ENCODE measurements at regions not wholly inside any gene's neighbourhood (a gene's known extent, or its start where the extent isn't known, plus 50 kb on each side); places are given as distances from the start of the nearest gene placed in this dataset.

DNA sequence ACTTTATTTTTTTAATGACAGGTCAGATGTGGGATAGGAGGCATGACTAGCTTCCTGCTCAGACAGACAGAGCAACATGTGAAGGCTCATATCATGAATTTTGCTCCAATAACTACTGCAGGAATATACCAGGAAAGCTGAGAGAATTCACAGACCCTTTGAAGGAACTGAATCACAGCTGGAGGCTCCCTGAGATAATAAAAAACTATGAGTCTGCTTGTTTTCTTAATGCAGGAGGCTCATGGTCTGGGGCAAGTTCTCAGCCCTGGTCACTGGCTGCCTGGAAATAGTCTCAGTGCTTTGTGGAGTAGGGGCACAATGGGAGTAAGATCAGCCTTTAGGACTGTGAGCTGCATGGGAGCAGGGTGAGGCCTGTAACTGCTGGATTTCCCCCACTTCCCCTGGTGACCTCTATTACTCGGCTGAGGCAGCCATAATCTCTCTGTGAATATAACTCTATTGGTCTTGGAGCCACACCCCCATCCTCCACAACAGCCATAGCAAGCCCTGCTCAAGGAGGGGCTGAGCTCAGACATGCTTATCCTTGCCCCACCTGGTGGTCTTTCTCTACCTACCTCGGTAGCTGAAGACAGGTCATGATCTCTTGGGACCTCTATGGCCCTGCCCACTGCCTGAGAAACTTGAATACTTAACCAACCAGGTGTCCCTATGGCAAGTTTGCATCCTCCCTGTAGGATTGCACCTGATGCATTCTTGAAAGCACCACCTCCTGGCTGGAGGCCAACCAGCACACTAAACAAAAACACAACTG lies 281.6 kb upstream of the TMCO5A start:
- H3K4me3 ChIP-seq (ENCODE audit: low read depth, low read length), result no peak overlapping the region
- TF ChIP-seq, protein P1, sequence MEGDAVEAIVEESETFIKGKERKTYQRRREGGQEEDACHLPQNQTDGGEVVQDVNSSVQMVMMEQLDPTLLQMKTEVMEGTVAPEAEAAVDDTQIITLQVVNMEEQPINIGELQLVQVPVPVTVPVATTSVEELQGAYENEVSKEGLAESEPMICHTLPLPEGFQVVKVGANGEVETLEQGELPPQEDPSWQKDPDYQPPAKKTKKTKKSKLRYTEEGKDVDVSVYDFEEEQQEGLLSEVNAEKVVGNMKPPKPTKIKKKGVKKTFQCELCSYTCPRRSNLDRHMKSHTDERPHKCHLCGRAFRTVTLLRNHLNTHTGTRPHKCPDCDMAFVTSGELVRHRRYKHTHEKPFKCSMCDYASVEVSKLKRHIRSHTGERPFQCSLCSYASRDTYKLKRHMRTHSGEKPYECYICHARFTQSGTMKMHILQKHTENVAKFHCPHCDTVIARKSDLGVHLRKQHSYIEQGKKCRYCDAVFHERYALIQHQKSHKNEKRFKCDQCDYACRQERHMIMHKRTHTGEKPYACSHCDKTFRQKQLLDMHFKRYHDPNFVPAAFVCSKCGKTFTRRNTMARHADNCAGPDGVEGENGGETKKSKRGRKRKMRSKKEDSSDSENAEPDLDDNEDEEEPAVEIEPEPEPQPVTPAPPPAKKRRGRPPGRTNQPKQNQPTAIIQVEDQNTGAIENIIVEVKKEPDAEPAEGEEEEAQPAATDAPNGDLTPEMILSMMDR (IDR thresholded peaks at IDR 0.05; ENCODE audit: borderline replicate concordance, insufficient read depth, low read depth, low read length), result no peak

GRCh38 chr15:37678124-37678523 lies 256.3 kb upstream of the TMCO5A start:
- H3K4me3 ChIP-seq (ENCODE audit: low read depth, low read length), result no peak overlapping the region
- TF ChIP-seq, protein P1 (IDR thresholded peaks at IDR 0.05; ENCODE audit: borderline replicate concordance, insufficient read depth, low read depth, low read length), result no peak

DNA sequence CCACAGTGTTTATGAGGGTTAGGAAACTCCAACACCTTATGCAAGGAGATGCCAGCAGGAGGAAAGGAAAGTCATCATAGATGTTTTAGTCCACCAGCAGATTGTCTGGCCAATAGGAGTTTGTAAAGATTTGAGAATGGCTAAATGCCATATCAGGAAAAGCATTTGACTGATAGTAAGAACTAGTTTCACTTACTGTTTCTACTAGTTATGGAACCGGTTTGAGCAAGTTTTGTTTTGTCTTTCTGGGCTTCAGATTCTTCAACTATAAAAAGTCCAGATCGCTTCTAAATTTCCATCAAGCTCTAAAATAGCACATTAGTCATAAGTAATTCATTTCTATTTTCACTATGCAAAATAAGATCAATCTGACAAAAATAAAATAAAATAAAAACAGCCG lies 254.8 kb upstream of the TMCO5A start:
- no peak overlapping the region for H3K4me3 ChIP-seq (ENCODE audit: low read depth, low read length)
- TF ChIP-seq, protein P1 (IDR thresholded peaks at IDR 0.05; ENCODE audit: borderline replicate concordance, insufficient read depth, low read depth, low read length), result no peak

GRCh38 chr15:37682304-37682703 lies 252.1 kb upstream of the TMCO5A start:
- TF ChIP-seq, protein P1 (IDR thresholded peaks at IDR 0.05; ENCODE audit: borderline replicate concordance, insufficient read depth, low read depth, low read length), result no peak
- H3K4me3 ChIP-seq (ENCODE audit: low read depth, low read length), result no peak overlapping the region

DNA sequence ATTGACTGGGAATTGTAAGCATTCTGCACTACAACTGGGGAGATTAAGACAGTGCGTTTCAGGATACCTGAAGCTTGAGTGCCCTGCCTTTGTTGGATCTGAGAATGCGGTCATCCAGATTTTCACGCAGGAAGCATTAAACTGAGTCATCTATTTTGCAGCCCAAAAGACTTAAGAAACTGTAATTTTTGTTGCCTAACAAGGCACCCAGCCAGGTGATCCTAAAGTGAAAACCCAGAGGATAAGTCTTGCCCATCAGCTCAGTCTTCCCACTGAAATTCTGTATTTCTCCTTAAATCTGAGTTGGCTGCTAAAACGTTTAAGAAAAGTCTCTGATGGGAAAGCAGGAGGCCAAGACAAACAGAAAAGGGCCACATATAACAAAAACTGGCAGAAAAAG lies 242.5 kb upstream of the TMCO5A start:
- TF ChIP-seq, protein P1 (IDR thresholded peaks at IDR 0.05; ENCODE audit: borderline replicate concordance, insufficient read depth, low read depth, low read length), result no peak
- H3K4me3 ChIP-seq (ENCODE audit: low read depth, low read length), result no peak overlapping the region

- no peak overlapping the region for H3K4me3 ChIP-seq (ENCODE audit: low read depth, low read length)
- TF ChIP-seq, protein P1 (IDR thresholded peaks at IDR 0.05; ENCODE audit: borderline replicate concordance, insufficient read depth, low read depth, low read length), result no peak
Observed at GRCh38 chr15:37693926-37694325, 240.5 kb upstream of the TMCO5A start.

DNA sequence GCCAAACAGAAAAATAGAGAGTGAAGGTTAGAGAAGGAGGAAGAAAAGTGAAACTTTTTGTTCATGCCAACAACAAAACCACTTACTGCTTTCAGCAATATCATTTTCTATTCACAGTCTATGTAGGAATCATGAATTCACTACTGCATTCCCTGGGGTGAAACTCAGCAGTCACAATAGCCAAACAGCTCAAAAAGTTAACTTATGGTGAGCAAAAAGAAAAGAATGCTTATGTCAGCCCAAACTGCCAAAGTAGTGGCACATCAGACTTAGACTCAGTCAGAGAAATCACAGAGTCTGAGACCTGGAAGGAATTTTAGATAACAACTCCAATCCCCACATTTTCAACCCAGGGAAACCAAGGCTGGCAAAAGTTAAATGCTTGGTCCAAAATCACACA lies 238.7 kb upstream of the TMCO5A start:
- H3K4me3 ChIP-seq (ENCODE audit: low read depth, low read length), result no peak overlapping the region
- TF ChIP-seq, protein P1 (IDR thresholded peaks at IDR 0.05; ENCODE audit: borderline replicate concordance, insufficient read depth, low read depth, low read length), result no peak

Data from GM12875 (cell line).